GM04504 (cell line): ENCODE measurements at regions not wholly inside any gene's neighbourhood (a gene's known extent, or its start where the extent isn't known, plus 50 kb on each side); places are given as distances from the start of the nearest gene placed in this dataset.
"Not testable (repeated sequence)": the region's sequence is repeated elsewhere in the genome, so short reads cannot be mapped to it uniquely, and the experiment has no call there.

Source experiments
- DNase-seq: peaks from one replicate; pipeline ENCODE4 v3.0.0-alpha.2; 2012; ENCODE audit warnings: low read depth

- no peak for DNase-seq
Measured at GRCh38 chr13:24618011-24618955, 61.9 kb upstream of the ATP12A start.

GRCh38 chr13:24619282-24619681, 60.9 kb upstream of the ATP12A start:
- DNase-seq: no peak

GRCh38 chr13:24622481-24623148, 57.6 kb upstream of the ATP12A start:
- not testable (repeated sequence) for DNase-seq

- no peak for DNase-seq
Measured at GRCh38 chr13:24623149-24623665, 57.0 kb upstream of the ATP12A start.

GRCh38 chr13:24624363-24624762, 55.8 kb upstream of the ATP12A start:
- DNase-seq: no peak

- no peak for DNase-seq
Measured at GRCh38 chr13:24624801-24625231, 55.4 kb upstream of the ATP12A start.

GRCh38 chr13:24625331-24625731, 54.9 kb upstream of the ATP12A start:
- DNase-seq: no peak

- no peak for DNase-seq
Measured at GRCh38 chr13:24625870-24626849, 54.0 kb upstream of the ATP12A start.

- no peak for DNase-seq
Measured at GRCh38 chr13:24627090-24627714, 53.0 kb upstream of the ATP12A start.

GRCh38 chr13:24627946-24628345, 52.3 kb upstream of the ATP12A start:
- no peak for DNase-seq

GRCh38 chr13:24629320-24629719, 50.9 kb upstream of the ATP12A start:
- no peak for DNase-seq

GRCh38 chr13:24630121-24630520, 50.1 kb upstream of the ATP12A start:
- no peak for DNase-seq
